Osteoblast (primary cell): ENCODE measurements at regions not wholly inside any gene's neighbourhood (a gene's known extent, or its start where the extent isn't known, plus 50 kb on each side); places are given as distances from the start of the nearest gene placed in this dataset.

Source experiments
- DNase-seq: peaks from one replicate; pipeline ENCODE4 v3.0.0; 2011; ENCODE audit warnings: low spot score, mixed read lengths; ENCODE audit not compliant: insufficient read length; ENCODE audit errors: missing footprints
- H2AFZ ChIP-seq: 2 replicates; pipeline ENCODE4 v1.6.0; 2011; ENCODE audit warnings: mild to moderate bottlenecking, low read length
- H3K27ac ChIP-seq: 2 replicates; pipeline ENCODE4 v1.5.1; 2011; ENCODE audit warnings: mild to moderate bottlenecking, low read depth, low read length, moderate library complexity
- H3K27me3 ChIP-seq: 2 replicates; pipeline ENCODE4 v1.6.0; 2012; ENCODE audit warnings: mild to moderate bottlenecking, control low read depth, inconsistent platforms, low read length, moderate library complexity; ENCODE audit not compliant: insufficient read depth
- H3K36me3 ChIP-seq: 2 replicates; pipeline ENCODE4 v1.5.1; 2011; ENCODE audit warnings: mild to moderate bottlenecking, low read length, control low read depth, moderate library complexity; ENCODE audit not compliant: insufficient read depth
- H3K4me1 ChIP-seq: 2 replicates; pipeline ENCODE4 v1.5.1; 2011; ENCODE audit warnings: mild to moderate bottlenecking, low read length, control low read depth, moderate library complexity; ENCODE audit not compliant: insufficient read depth
- H3K4me2 ChIP-seq: 2 replicates; pipeline ENCODE4 v1.6.0; 2011; ENCODE audit warnings: mild to moderate bottlenecking, low read length; ENCODE audit not compliant: insufficient read depth
- H3K4me3 ChIP-seq: fragments of 200-600 bp; sonication (generic); 3 replicates; pipeline ENCODE4 v1.5.1; 2012; ENCODE audit warnings: mild to moderate bottlenecking, low read length, inconsistent platforms; ENCODE audit not compliant: insufficient read depth
- H3K79me2 ChIP-seq: 2 replicates; pipeline ENCODE4 v1.6.0; 2012; ENCODE audit warnings: mild to moderate bottlenecking, low read length, control low read depth, inconsistent platforms; ENCODE audit not compliant: insufficient read depth
- H3K9me3 ChIP-seq: 2 replicates; pipeline ENCODE4 v1.5.1; 2011; ENCODE audit warnings: low read depth, low read length, control low read depth
- H4K20me1 ChIP-seq: 2 replicates; pipeline ENCODE4 v1.6.0; 2012; ENCODE audit warnings: mild to moderate bottlenecking, low read length, control low read depth; ENCODE audit not compliant: insufficient read depth
- TF ChIP-seq, protein P1 (sequence below): IDR thresholded peaks from 2 replicates; pipeline ENCODE4 v1.5.1; 2011; ENCODE audit warnings: mild to moderate bottlenecking, low read depth, low read length, moderate library complexity; ENCODE audit errors: extremely low read depth

DNA sequence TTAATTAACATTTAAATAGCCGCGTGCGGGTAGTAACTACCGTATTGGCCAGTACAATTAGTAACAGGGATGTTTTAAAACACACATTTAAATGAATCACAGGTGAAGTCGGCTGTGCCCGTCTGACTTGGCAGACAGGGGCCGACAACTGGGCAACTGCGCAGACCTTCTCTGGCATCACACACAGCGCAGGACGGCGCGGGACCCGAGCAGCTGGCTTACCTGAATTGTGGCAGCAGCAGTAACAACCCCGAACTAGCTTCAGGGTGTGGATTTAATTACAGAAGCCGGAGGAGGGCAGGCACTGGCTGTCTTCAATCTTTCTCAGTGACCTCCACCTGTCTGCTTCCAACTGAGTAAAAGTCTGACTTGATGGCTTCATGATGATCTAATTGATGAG, 91.7 kb downstream of the DACT2 start:
- DNase-seq: no peak
- TF ChIP-seq, protein P1, sequence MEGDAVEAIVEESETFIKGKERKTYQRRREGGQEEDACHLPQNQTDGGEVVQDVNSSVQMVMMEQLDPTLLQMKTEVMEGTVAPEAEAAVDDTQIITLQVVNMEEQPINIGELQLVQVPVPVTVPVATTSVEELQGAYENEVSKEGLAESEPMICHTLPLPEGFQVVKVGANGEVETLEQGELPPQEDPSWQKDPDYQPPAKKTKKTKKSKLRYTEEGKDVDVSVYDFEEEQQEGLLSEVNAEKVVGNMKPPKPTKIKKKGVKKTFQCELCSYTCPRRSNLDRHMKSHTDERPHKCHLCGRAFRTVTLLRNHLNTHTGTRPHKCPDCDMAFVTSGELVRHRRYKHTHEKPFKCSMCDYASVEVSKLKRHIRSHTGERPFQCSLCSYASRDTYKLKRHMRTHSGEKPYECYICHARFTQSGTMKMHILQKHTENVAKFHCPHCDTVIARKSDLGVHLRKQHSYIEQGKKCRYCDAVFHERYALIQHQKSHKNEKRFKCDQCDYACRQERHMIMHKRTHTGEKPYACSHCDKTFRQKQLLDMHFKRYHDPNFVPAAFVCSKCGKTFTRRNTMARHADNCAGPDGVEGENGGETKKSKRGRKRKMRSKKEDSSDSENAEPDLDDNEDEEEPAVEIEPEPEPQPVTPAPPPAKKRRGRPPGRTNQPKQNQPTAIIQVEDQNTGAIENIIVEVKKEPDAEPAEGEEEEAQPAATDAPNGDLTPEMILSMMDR: no peak
- Histone ChIP-seq H4K20me1 (no peaks in the 10 kb centered on the region), H3K79me2 (no peaks in the 10 kb centered on the region), H3K4me1 (no peaks in the 10 kb centered on the region), H3K9me3 (no peaks in the 10 kb centered on the region), H3K27me3 (peaks cover 3% of the 10 kb centered on the region), H3K27ac (no peak overlapping the region), H3K4me2 (no peak overlapping the region), H3K36me3 (no peaks in the 10 kb centered on the region), H2AFZ (no peak overlapping the region), H3K4me3 (no peak overlapping the region)

DNA sequence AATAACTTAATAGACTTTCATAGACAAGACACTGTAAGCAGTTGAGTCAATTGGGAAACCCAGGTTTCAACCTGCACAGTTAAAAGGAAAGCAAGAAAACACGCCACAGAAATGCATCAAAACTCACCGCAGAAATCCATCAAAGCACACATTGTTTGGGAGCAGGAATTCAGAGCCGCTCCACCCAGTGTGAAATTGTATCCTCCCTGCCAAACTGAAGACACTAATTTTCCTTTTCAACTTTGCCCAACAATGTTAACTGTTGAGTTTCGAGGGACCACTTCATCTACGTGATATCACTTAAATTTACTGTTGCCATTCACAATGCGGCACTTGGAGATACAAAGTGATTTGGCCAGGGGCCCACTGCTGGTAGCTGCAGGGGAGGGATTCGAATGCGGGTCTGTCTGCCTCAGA, 92.7 kb downstream of the DACT2 start:
- TF ChIP-seq, protein P1: no peak
- no peak for DNase-seq
- H3K4me2 ChIP-seq: no peak overlapping the region
- H4K20me1 ChIP-seq: no peaks in the 10 kb centered on the region
- no peaks in the 10 kb centered on the region for H3K79me2 ChIP-seq
- H3K4me1 ChIP-seq: no peaks in the 10 kb centered on the region
- H3K36me3 ChIP-seq: no peaks in the 10 kb centered on the region
- H3K9me3 ChIP-seq: no peaks in the 10 kb centered on the region
- H3K4me3 ChIP-seq: no peak overlapping the region
- H3K27ac ChIP-seq: no peak overlapping the region
- no peak overlapping the region for H2AFZ ChIP-seq
- peaks cover 3% of the 10 kb centered on the region for H3K27me3 ChIP-seq

DNA sequence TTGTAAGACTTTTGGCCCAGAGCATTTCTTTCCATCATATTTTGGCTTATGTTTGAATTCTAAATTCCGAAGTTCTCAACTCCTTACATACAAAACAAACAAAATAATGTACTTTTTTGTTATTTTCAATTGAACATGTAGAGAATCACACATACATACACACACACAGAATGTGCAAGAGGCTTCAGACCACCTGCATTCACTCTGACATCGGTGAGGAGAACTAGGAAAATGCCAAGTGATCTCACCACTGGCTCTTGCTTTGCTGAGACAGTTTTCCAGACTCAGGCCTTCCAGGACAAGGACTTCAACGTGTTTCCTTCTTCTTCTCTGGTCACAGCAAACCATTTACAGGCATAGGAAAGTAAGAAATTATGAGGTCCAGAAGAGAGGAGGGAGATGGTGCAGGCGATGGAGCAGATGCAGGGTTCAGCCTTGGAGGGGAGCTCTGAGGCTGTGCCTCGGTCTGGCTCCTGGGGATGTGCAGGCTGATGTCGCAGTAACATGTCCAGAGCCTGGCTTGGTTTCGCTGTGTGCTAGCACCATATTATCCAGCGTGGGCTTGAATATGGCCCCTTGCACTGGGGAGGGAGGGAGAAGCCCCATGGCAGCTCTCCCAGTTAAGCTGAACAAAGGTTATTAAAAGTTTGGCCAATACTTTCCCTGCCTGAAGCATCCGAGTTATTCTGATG, 93.4 kb downstream of the DACT2 start:
- no peaks in the 10 kb centered on the region for H3K79me2 ChIP-seq
- no peak overlapping the region for H3K4me2 ChIP-seq
- H3K27ac ChIP-seq: no peak overlapping the region
- no peaks in the 10 kb centered on the region for H3K36me3 ChIP-seq
- TF ChIP-seq, protein P1: no peak
- no peaks in the 10 kb centered on the region for H4K20me1 ChIP-seq
- H2AFZ ChIP-seq: no peak overlapping the region
- H3K9me3 ChIP-seq: no peaks in the 10 kb centered on the region
- peaks cover 3% of the 10 kb centered on the region for H3K27me3 ChIP-seq
- H3K4me3 ChIP-seq: no peak overlapping the region
- no peaks in the 10 kb centered on the region for H3K4me1 ChIP-seq
- DNase-seq: no peak

DNA sequence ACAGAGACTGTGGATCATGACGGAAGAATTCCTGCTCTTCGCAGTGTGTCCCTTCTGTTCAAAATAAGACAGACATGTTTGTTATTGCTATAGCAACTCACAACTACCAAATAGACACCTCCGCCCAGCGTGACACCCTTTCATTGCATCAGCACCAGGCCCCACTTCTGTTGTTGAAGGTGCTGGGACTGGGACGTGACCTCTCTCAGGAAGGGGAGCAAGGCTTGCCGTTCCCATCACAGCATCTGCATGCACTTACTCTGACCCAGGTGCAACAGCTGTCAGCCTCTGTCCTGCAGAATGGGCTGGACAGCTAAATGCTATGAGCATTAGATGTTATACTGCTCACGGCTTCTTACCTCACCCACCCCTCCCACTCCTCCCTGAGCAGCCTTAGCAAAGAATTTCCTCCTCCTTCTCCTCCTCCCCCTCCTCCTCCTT, 94.1 kb downstream of the DACT2 start:
- H3K9me3 ChIP-seq: no peaks in the 10 kb centered on the region
- peaks cover 3% of the 10 kb centered on the region for H3K27me3 ChIP-seq
- H3K27ac ChIP-seq: no peak overlapping the region
- no peaks in the 10 kb centered on the region for H4K20me1 ChIP-seq
- H2AFZ ChIP-seq: no peak overlapping the region
- no peak overlapping the region for H3K4me2 ChIP-seq
- no peak overlapping the region for H3K4me3 ChIP-seq
- H3K36me3 ChIP-seq: no peaks in the 10 kb centered on the region
- no peak for DNase-seq
- TF ChIP-seq, protein P1: no peak
- no peaks in the 10 kb centered on the region for H3K79me2 ChIP-seq
- H3K4me1 ChIP-seq: no peaks in the 10 kb centered on the region
